SK-N-SH treated with all-trans-retinoic acid at 6 μM for 48 hours (cell line): ENCODE measurements at regions not wholly inside any gene's neighbourhood (a gene's known extent, or its start where the extent isn't known, plus 50 kb on each side); places are given as distances from the start of the nearest gene placed in this dataset.

Experiments used
- ATAC-seq: fragments of 200-7000 bp; cut with Tn5 transposase; 3 replicates; pipeline ENCODE4 v1.9.1; 2020; ENCODE audit warnings: mild to moderate bottlenecking, moderate library complexity
- ARNTL ChIP-seq: fragments of 450-650 bp; formaldehyde crosslinking; IDR thresholded peaks from 2 replicates; pipeline ENCODE4 v1.5.0; 2020; ENCODE audit warnings: low read depth, mild to moderate bottlenecking, moderate library complexity, borderline replicate concordance
- BACH2 ChIP-seq: fragments of 250-450 bp; sonication (Bioruptor Pico); IDR thresholded peaks from 2 replicates; pipeline ENCODE4 v1.9.0; 2021; ENCODE audit warnings: mild to moderate bottlenecking, borderline replicate concordance
- CSDC2 ChIP-seq: fragments of 250-450 bp; sonication (Bioruptor Pico); IDR thresholded peaks from 2 replicates; pipeline ENCODE4 v1.5.0; 2020; ENCODE audit warnings: mild to moderate bottlenecking, moderate library complexity
- ESRRG ChIP-seq: fragments of 250-450 bp; sonication (Bioruptor Pico); IDR thresholded peaks from 2 replicates; pipeline ENCODE4 v1.6.1; 2021; ENCODE audit warnings: mild to moderate bottlenecking
- GLIS3 ChIP-seq: fragments of 250-450 bp; sonication (Bioruptor Pico); IDR thresholded peaks from 2 replicates; pipeline ENCODE4 v1.5.0; 2020; ENCODE audit warnings: mild to moderate bottlenecking, moderate library complexity
- ISL1 ChIP-seq: fragments of 250-450 bp; sonication (Bioruptor Pico); IDR thresholded peaks from 2 replicates; pipeline ENCODE4 v2.1.2; 2022; ENCODE audit warnings: mild to moderate bottlenecking, moderate library complexity
- OSR1 ChIP-seq: fragments of 250-450 bp; sonication (Bioruptor Pico); IDR thresholded peaks from 2 replicates; pipeline ENCODE4 v1.8.0; 2022; ENCODE audit warnings: moderate library complexity, mild to moderate bottlenecking, inconsistent platforms
- POU6F1 ChIP-seq: fragments of 250-450 bp; sonication (Bioruptor Pico); IDR thresholded peaks from 2 replicates; pipeline ENCODE4 v1.8.0; 2021; ENCODE audit warnings: low read depth, mild to moderate bottlenecking, moderate library complexity, borderline replicate concordance
- PPARA ChIP-seq: fragments of 250-450 bp; sonication (Bioruptor Pico); IDR thresholded peaks from 2 replicates; pipeline ENCODE4 v1.5.0; 2020; ENCODE audit warnings: mild to moderate bottlenecking, borderline replicate concordance
- RARB ChIP-seq: fragments of 250-450 bp; sonication (Bioruptor Pico); IDR thresholded peaks from 2 replicates; pipeline ENCODE4 v1.8.0; 2021; ENCODE audit warnings: mild to moderate bottlenecking, moderate library complexity
- SNAI2 ChIP-seq: fragments of 250-450 bp; sonication (Bioruptor Pico); IDR thresholded peaks from 2 replicates; pipeline ENCODE4 v1.5.0; 2020; ENCODE audit warnings: mild to moderate bottlenecking, moderate library complexity
- TCF4 ChIP-seq: fragments of 250-450 bp; sonication (Bioruptor Pico); IDR thresholded peaks from 2 replicates; pipeline ENCODE4 v1.8.0; 2021; ENCODE audit warnings: mild to moderate bottlenecking, moderate library complexity, borderline replicate concordance
- TOX ChIP-seq: fragments of 250-450 bp; sonication (Bioruptor Pico); IDR thresholded peaks from 2 replicates; pipeline ENCODE4 v1.8.0; 2021; ENCODE audit warnings: mild to moderate bottlenecking, moderate library complexity, borderline replicate concordance
- TSHZ2 ChIP-seq: fragments of 250-450 bp; sonication (Bioruptor Pico); IDR thresholded peaks from 2 replicates; pipeline ENCODE4 v1.5.0; 2020; ENCODE audit warnings: mild to moderate bottlenecking, moderate library complexity
- ZC3H10 ChIP-seq: fragments of 250-450 bp; sonication (Bioruptor Pico); IDR thresholded peaks from 2 replicates; pipeline ENCODE4 v1.5.1; 2021; ENCODE audit warnings: mild to moderate bottlenecking, moderate library complexity
- ZFP30 ChIP-seq: fragments of 450-650 bp; formaldehyde crosslinking; IDR thresholded peaks from 2 replicates; pipeline ENCODE4 v1.5.0; 2022; ENCODE audit warnings: mild to moderate bottlenecking, moderate library complexity
- ZNF565 ChIP-seq: fragments of 450-650 bp; formaldehyde crosslinking; conservative IDR thresholded peaks from 2 replicates; pipeline ENCODE4 v1.5.0; 2020; ENCODE audit warnings: low read depth, mild to moderate bottlenecking, moderate library complexity
- ZNF70 ChIP-seq: fragments of 450-650 bp; formaldehyde crosslinking; IDR thresholded peaks from 2 replicates; pipeline ENCODE4 v1.5.0; 2020; ENCODE audit warnings: mild to moderate bottlenecking, moderate library complexity
- ZNF8 ChIP-seq: fragments of 450-650 bp; formaldehyde crosslinking; IDR thresholded peaks from 2 replicates; pipeline ENCODE4 v1.5.0; 2020; ENCODE audit warnings: mild to moderate bottlenecking, moderate library complexity
- TF ChIP-seq, protein P1 (sequence below): fragments of 250-450 bp; sonication (Bioruptor Pico); IDR thresholded peaks from 2 replicates; pipeline ENCODE4 v1.5.1; 2021; ENCODE audit warnings: mild to moderate bottlenecking, moderate library complexity
- TF ChIP-seq, protein P2 (sequence below): fragments of 250-450 bp; sonication (Bioruptor Pico); IDR thresholded peaks from 2 replicates; pipeline ENCODE4 v1.8.0; 2020; ENCODE audit warnings: mild to moderate bottlenecking, moderate library complexity, borderline replicate concordance

GRCh38 chr2:41116106-41116797 is 664.4 kb upstream of the SLC8A1 start (continued):
- no peak for TF ChIP-seq ARNTL (CRISPR knock-in tag)
- no peak for TF ChIP-seq CSDC2 (CRISPR knock-in tag)
- TF ChIP-seq, all 23 proteins: peak for 0

DNA sequence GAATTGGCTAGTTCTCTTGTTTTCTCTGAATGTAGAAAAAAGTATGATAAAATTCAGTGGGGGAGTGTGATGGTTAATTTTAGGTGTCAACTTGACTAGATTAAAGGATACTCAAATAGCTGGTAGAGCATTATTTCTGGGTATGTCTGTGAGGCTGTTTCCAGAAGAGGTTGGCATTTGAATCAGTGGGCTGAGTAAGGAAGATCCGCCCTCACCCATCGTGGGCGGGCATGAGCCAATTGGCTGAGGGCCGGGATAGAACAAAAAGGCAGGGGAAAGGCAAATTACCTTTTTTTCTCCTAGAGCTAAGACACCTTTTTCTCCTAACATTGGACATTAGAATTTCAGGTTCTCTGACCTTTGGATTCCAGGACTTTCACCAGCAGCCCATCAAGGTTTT is 667.6 kb upstream of the SLC8A1 start:
- no peak for ATAC-seq
- TF ChIP-seq BACH2 (no peak), ZC3H10 (no peak), TSHZ2 (CRISPR knock-in tag) (no peak), SNAI2 (no peak), PPARA (CRISPR knock-in tag) (no peak), ISL1 (CRISPR knock-in tag) (no peak), CSDC2 (CRISPR knock-in tag) (no peak), TOX (CRISPR knock-in tag) (no peak), TCF4 (CRISPR knock-in tag) (no peak), ESRRG (CRISPR knock-in tag) (no peak), ZNF565 (no peak), OSR1 (no peak)
- TF ChIP-seq, protein P1, sequence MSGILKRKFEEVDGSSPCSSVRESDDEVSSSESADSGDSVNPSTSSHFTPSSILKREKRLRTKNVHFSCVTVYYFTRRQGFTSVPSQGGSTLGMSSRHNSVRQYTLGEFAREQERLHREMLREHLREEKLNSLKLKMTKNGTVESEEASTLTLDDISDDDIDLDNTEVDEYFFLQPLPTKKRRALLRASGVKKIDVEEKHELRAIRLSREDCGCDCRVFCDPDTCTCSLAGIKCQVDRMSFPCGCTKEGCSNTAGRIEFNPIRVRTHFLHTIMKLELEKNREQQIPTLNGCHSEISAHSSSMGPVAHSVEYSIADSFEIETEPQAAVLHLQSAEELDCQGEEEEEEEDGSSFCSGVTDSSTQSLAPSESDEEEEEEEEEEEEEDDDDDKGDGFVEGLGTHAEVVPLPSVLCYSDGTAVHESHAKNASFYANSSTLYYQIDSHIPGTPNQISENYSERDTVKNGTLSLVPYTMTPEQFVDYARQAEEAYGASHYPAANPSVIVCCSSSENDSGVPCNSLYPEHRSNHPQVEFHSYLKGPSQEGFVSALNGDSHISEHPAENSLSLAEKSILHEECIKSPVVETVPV: no peak
- TF ChIP-seq, all 23 proteins: peak for 0

DNA sequence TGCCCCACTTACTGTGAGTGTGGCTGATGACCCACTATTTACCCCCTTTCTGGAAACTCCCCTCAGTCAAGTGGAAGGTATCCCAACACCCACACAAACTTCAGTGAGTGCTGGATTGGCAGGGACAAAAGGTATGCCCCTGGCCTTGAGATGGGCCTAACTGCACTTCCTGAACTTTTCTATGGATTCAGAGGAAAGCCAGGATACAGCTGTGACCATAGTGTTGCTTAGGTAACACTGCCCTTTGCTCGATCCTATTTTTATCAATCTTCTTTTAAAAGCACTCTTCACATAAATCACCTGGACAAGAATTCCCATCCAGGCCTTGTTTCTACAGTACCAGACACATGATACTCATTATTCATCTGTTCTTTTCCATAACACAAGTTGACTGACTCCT is 671.5 kb upstream of the SLC8A1 start:
- ATAC-seq: no peak
- TF ChIP-seq ZFP30 (no peak), TSHZ2 (CRISPR knock-in tag) (no peak), ZNF565 (no peak)

- ATAC-seq: no peak
- TF ChIP-seq GLIS3 (CRISPR knock-in tag) (no peak), ZNF8 (no peak), RARB (CRISPR knock-in tag) (no peak), OSR1 (no peak), ZNF70 (CRISPR knock-in tag) (no peak)
Observed at GRCh38 chr2:41127351-41127750, 675.5 kb upstream of the SLC8A1 start.

DNA sequence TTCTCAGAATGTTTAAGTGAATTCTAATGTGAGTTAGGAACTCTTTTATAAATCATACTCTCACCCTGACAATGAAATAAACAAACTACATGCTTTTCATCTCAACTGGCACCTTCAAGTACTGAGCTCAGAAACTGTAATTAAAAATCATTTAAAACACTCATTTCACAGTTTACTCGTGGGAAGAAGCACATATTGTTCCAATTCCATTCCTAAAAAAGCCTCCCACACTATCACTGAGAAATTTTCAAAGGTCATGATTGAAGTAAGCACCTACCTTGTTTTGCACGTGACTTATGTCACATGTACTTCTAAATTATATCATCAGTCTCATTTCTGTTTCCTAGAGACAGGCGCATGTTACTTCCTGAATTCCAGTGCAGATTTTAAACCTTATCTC is 678.1 kb upstream of the SLC8A1 start:
- TF ChIP-seq OSR1 (no peak), RARB (CRISPR knock-in tag) (no peak), ISL1 (CRISPR knock-in tag) (no peak), ARNTL (CRISPR knock-in tag) (no peak), POU6F1 (no peak), ZNF565 (no peak), ZC3H10 (no peak), ESRRG (CRISPR knock-in tag) (no peak), SNAI2 (no peak), TCF4 (CRISPR knock-in tag) (no peak), ZNF8 (no peak)
- TF ChIP-seq, protein P2, sequence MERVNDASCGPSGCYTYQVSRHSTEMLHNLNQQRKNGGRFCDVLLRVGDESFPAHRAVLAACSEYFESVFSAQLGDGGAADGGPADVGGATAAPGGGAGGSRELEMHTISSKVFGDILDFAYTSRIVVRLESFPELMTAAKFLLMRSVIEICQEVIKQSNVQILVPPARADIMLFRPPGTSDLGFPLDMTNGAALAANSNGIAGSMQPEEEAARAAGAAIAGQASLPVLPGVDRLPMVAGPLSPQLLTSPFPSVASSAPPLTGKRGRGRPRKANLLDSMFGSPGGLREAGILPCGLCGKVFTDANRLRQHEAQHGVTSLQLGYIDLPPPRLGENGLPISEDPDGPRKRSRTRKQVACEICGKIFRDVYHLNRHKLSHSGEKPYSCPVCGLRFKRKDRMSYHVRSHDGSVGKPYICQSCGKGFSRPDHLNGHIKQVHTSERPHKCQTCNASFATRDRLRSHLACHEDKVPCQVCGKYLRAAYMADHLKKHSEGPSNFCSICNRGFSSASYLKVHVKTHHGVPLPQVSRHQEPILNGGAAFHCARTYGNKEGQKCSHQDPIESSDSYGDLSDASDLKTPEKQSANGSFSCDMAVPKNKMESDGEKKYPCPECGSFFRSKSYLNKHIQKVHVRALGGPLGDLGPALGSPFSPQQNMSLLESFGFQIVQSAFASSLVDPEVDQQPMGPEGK (CRISPR knock-in tag): no peak
- no peak for ATAC-seq
